Activated CD8-positive, alpha-beta T cell treated with anti-CD3 and anti-CD28 coated beads for 36 hours (primary cell): ENCODE measurements at regions not wholly inside any gene's neighbourhood (a gene's known extent, or its start where the extent isn't known, plus 50 kb on each side); places are given as distances from the start of the nearest gene placed in this dataset.

Source experiments
- ATAC-seq: fragments of 200-7000 bp; cut with Tn5 transposase; one replicate; pipeline ENCODE4 v1.10.0; 2021; ENCODE audit warnings: mild to moderate bottlenecking, moderate library complexity
- CTCF ChIA-PET: fragments of 350-600 bp; sonication (Branson Sonifier 250); formaldehyde crosslinking; loops from one replicate; lab custom pipeline; 2021; ENCODE audit warnings: antibody characterized with exemption; lab: Charles Lee
- POLR2A ChIA-PET: fragments of 350-600 bp; sonication (Branson Sonifier 250); formaldehyde crosslinking; loops from one replicate; lab custom pipeline; 2021; ENCODE audit warnings: antibody characterized with exemption; lab: Charles Lee
- DNase-seq: peaks from one replicate; pipeline ENCODE4 v3.0.0-alpha.2; 2020
- H3K27ac Mint-ChIP-seq: one replicate; pipeline ENCODE4 v1.8.0; 2021; ENCODE audit warnings: mild to moderate bottlenecking, mixed read lengths
- H3K27me3 Mint-ChIP-seq: one replicate; pipeline ENCODE4 v1.8.0; 2021; ENCODE audit warnings: mixed read lengths
- H3K36me3 Mint-ChIP-seq: one replicate; pipeline ENCODE4 v1.8.0; 2021; ENCODE audit warnings: low read depth, mixed read lengths
- H3K4me1 Mint-ChIP-seq: one replicate; pipeline ENCODE4 v1.8.0; 2021; ENCODE audit warnings: low read depth, mixed read lengths
- H3K4me3 Mint-ChIP-seq: one replicate; pipeline ENCODE4 v1.8.0; 2021; ENCODE audit warnings: mild to moderate bottlenecking, moderate library complexity, mixed read lengths
- H3K9me3 Mint-ChIP-seq: one replicate; pipeline ENCODE4 v1.8.0; 2021; ENCODE audit warnings: mixed read lengths
- intact Hi-C: fragments of 100-400 bp; cut with micrococcal nuclease; formaldehyde crosslinking; loops from one replicate; pipeline ENCODE4 v1.10.0; 2022
- TF ChIP-seq, protein P1 (sequence below): fragments of 200-600 bp; IDR thresholded peaks from one replicate; pipeline ENCODE4 v1.8.0; 2022; ENCODE audit warnings: antibody characterized with exemption, mild to moderate bottlenecking

DNA sequence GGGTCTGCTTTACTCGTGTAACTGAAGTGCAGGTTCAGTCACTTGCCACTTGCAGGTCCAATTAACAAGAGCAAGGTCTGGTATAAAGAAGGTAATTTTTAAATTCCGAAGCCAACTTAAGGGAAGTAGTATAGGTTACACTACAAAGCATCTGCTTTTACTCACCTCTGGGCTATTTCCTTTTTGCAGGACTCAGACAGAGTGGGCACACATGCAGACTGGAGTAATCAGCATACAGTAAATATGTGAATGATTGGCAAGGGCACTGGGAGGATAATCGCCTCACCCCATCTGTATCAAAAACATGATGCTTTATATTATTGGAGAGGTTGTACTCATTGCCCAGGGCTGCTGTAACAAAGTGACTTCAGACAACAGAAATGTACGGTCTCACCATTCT is 160.1 kb upstream of the CDH5 start:
- Mint-ChIP-seq H3K4me1 (no peaks in the 10 kb centered on the region), H3K36me3 (no peaks in the 10 kb centered on the region), H3K27ac (no peak overlapping the region), H3K27me3 (peaks cover 2% of the 10 kb centered on the region), H3K4me3 (no peak overlapping the region), H3K9me3 (no peaks in the 10 kb centered on the region)
- DNase-seq = no peak
- ChIA-PET POLR2A (no interaction called here), CTCF (no interaction called here)
- TF ChIP-seq, protein P1, sequence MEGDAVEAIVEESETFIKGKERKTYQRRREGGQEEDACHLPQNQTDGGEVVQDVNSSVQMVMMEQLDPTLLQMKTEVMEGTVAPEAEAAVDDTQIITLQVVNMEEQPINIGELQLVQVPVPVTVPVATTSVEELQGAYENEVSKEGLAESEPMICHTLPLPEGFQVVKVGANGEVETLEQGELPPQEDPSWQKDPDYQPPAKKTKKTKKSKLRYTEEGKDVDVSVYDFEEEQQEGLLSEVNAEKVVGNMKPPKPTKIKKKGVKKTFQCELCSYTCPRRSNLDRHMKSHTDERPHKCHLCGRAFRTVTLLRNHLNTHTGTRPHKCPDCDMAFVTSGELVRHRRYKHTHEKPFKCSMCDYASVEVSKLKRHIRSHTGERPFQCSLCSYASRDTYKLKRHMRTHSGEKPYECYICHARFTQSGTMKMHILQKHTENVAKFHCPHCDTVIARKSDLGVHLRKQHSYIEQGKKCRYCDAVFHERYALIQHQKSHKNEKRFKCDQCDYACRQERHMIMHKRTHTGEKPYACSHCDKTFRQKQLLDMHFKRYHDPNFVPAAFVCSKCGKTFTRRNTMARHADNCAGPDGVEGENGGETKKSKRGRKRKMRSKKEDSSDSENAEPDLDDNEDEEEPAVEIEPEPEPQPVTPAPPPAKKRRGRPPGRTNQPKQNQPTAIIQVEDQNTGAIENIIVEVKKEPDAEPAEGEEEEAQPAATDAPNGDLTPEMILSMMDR = no peak
- no peak for ATAC-seq
- intact Hi-C loops = no loop called here

DNA sequence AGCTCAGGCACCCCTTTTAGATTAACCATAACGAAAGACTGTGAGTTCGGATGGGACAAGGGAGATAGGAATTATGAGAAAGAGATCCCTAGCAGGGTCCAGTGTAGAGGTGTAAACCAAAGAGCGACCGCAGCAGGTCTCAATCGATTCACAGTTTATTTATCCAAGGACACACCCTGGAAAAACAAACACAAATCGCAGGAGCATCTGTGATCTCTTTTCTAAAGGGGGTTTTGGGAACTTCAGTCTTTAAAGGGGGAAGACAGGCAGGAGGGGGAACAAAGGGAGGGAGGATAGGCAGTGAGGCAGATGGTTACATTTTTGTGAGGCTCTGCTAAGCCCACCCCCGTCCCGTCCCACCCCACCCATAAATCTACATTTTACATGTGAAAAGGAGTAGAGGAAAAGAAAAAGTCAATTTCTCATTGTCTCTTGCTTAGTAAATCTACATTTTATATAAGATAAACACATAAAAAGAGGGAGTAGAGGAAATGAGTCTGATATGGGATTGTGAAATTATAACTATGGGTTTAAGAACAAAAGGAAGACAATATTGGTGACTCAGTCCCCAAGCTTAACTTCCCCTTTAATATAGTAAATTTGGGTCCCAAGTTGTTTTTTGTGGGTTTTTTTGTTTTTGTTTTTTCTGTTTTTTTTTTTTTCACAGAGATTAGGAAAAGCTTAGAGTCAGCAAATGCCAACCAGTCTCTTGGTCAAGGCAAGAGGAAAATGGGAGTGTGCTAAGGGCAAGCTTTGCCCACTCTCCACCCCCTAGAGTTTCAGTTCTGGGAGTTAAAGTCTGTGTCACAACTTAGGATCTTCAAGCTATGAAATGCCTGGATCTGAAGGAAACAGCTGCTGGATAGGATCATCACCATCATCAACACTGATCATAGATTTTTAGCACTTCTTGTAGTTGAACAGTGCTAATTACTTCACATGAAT is 160.9 kb upstream of the CDH5 start:
- H3K4me1 Mint-ChIP-seq = no peaks in the 10 kb centered on the region
- no peak for ATAC-seq

DNA sequence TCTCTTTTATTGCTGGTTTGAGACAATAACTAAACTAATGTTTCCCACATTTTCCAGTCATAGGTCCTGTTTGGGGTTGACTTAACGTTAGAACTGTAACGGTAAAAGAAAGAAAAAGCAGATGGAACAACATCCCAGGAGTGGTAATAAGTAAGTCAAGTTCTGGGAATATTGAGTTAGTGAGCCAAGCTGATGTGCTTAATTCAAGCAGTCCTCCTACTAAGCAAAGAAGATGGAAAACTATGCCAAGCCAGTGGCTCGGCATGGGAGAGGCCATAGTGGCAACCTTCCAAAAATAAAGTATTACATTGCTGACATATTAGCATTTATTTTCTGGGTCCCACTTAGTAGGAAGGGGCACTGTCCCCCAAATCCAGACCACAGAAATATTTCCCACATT is 161.7 kb upstream of the CDH5 start:
- Mint-ChIP-seq H3K9me3 (no peaks in the 10 kb centered on the region), H3K27me3 (no peaks in the 10 kb centered on the region), H3K4me3 (no peak overlapping the region), H3K4me1 (no peaks in the 10 kb centered on the region), H3K27ac (no peak overlapping the region), H3K36me3 (no peaks in the 10 kb centered on the region)
- intact Hi-C loops = no loop called here
- POLR2A ChIA-PET = interaction anchor here (0.6 kb wide), 1 partner anchor 12 kb away, joined by 3 read pairs; no protein-coding TSS in a partner anchor
- ATAC-seq (no peak), DNase-seq (no peak)
- CTCF ChIA-PET = no interaction called here
- TF ChIP-seq, protein P1 = no peak

More for the DNA sequence above, 160.9 kb upstream of the CDH5 start:
- no peak for DNase-seq
- ChIA-PET POLR2A (interaction anchor here (0.6 kb wide), 1 partner anchor 11 kb away, joined by 3 read pairs; no protein-coding TSS in a partner anchor), CTCF (no interaction called here)
- H3K27ac Mint-ChIP-seq = no peak overlapping the region
- intact Hi-C loops = no loop called here
- H3K36me3 Mint-ChIP-seq = no peaks in the 10 kb centered on the region
- no peak overlapping the region for H3K4me3 Mint-ChIP-seq
- TF ChIP-seq, protein P1 = no peak
- H3K27me3 Mint-ChIP-seq = peaks cover 2% of the 10 kb centered on the region
- no peaks in the 10 kb centered on the region for H3K9me3 Mint-ChIP-seq

DNA sequence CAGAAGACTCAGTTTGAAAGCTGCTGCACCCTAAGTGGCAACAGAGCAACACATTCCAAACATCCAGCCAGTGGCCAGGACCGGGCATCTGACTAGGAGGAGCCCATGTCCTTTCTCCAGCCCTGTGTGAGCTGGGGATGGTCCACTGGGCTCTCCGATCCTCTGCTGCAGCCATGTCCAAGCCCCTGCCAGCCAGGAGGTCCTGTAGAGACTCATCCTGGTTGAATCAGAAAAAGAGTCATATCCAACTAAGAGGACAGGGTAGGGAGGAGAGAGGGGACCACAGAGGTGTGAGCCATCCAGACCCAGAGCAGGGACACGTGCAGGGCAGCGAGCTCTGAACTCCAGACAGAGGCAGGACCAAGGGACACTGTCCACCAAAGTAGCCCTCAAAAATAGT is 163.0 kb upstream of the CDH5 start:
- ChIA-PET POLR2A (interaction anchor here (1.0 kb wide), 1 partner anchor 8 kb away, joined by 3 read pairs; no protein-coding TSS in a partner anchor), CTCF (no interaction called here)
- Mint-ChIP-seq H3K27me3 (no peaks in the 10 kb centered on the region), H3K36me3 (no peaks in the 10 kb centered on the region), H3K4me3 (no peak overlapping the region), H3K9me3 (no peaks in the 10 kb centered on the region), H3K4me1 (no peaks in the 10 kb centered on the region), H3K27ac (no peak overlapping the region)
- ATAC-seq (no peak), DNase-seq (no peak)
- TF ChIP-seq, protein P1 = no peak
- intact Hi-C loops = no loop called here

DNA sequence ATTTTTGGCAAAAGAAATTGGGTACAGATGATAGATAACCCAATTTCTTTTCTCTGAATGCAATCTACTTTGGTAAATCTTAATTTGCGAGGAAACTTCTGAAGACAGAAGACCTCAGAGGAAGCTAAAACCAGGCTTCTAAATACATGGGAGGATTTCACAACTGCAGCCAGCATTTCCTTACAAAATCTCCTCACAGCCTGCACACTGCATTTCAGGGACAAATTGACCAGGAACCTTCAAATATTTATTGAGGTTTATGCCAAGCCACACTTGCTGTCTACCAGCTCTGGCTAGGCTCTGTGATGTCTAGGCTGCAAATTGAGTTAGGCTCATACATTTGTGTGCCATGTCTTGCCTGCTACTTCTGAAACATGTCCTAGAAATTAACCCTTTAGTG is 167.3 kb upstream of the CDH5 start:
- H3K27ac Mint-ChIP-seq = no peak overlapping the region
- ATAC-seq (no peak), DNase-seq (no peak)
- H3K4me3 Mint-ChIP-seq = no peak overlapping the region
- H3K4me1 Mint-ChIP-seq = no peaks in the 10 kb centered on the region
- ChIA-PET POLR2A (no interaction called here), CTCF (no interaction called here)
- no peaks in the 10 kb centered on the region for H3K9me3 Mint-ChIP-seq
- intact Hi-C loops = no loop called here
- H3K27me3 Mint-ChIP-seq = no peaks in the 10 kb centered on the region
- H3K36me3 Mint-ChIP-seq = no peaks in the 10 kb centered on the region
- TF ChIP-seq, protein P1 = no peak
